Inflammatory macrophage treated with lipopolysaccharide for 1 hour (primary cell): ENCODE measurements at regions not wholly inside any gene's neighbourhood (a gene's known extent, or its start where the extent isn't known, plus 50 kb on each side); places are given as distances from the start of the nearest gene placed in this dataset.

Source experiments
- DNase-seq, 2 donors: peaks; one replicate each; pipeline ENCODE4 v3.0.0-alpha.2; 2020 to 2022

DNA sequence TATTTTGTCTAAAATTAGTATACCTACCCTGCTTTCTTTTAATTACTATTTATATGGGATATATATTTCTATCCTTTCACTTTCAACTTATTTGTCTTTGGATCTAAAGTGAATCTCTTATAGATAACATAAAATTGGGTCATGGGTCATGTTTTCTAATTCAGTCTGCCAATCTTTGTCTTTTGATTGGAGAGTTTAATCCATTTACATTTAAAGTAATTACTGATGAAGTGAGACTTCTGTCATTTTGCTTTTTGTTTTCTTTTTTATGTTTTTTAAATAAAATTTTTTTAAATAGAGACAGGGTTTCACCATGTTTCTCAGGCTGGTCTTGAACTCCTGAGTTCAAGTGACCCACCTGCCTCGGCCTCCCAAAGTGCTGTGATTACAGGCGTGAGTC is 50.5 kb upstream of the PRDM1 start:
- DNase-seq: no peak

DNA sequence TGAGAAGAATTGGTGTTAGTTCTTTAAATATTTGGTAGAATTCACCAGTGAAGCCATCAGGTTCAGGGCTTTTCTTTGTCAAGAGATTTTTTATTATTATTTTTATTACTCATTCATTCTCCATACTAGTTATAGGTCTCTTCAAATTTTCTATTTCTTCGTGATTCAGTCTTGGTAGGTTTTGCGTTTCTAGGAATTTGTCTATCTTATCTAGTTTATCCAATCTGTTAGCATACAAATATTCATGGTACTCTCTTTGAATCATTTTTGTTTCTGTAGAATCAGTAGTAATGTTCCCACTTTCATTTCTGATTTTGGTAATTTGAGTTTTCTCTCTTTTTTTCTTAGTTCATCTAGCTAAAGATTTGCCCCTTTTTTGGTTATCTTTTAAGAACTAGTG is 52.3 kb upstream of the PRDM1 start:
- no peak for DNase-seq

DNA sequence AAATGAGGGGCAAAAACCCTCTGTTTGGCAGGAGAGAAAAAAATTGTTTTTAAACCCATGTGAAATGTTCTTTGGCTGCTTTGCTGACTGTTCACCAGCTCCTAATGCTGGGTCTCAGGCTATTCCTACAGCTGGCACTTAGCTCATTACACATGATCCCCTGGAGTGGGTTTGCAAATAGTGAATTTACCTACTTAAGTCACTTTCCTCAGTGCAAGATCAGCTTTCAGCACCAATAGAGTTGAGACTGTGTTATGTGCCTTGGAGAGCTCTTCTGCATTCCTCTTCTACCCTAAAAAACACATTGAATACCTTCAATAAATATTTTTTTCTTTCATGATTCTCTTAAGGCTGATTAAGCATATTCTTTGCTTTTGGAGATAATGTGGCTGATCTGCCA is 58.4 kb upstream of the PRDM1 start:
- DNase-seq: no peak

DNA sequence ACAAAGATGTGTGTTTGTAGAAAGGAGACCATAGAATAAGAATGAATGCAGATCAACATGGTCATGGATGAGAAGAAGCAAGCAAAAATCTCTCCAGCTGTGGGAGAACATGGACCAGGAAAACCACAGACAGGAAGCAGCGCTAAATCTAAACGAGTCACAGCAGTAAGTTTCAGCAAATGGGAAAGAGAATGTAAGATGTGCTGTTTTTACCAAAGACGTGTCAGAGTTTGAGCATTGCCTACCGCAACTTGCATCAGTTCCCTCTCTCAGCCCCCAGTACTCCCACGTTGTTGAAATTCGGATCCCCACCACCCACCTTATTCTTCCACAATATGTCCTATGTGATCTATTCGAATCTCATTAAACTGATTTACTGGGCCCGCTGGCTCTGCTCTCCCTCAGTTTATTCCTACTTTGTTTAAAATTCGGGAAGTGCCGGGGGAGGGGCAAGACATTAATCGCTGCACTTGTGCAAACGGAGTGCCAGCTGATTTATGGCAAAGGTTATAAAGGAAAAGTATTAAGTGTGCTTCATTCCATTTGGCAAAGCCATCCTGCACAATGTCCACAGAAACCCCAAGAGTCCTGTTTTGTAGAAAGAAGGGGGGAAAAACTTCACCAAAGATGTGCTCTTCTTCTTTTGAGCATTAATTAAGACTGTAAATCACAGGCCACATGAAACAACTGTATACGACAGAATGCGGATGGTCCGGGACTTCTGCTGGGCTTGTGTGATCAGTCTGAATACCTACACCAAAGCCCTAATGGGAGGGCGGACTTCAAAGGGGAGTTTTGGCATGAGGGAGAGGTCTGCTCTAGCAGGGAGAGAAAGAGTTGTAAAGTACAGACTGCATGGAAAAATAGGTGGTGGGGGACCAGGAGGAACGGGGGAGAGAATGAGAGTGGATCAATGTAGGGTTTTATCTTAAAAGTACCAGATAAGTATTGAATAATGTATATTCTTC is 59.1 kb upstream of the PRDM1 start:
- DNase-seq: peak; percentile 27 to 76

DNA sequence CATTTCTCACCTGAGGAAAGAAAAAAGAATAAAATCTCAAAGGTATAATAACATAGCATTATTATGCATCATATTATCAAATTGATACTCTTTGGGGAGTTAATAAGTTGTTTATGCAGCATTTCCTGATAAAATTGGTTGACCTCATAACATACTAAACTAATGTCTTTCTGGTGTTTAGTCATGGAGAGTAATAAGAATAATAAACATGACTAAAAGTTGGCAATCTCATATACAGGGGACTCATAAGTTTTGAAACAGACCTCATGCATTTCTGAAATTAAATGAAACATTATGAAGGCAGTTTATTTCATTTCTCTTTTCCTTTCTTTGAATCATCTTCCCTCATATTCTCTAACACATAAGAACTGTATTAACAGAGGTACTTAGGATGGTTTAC is 60.5 kb upstream of the PRDM1 start:
- DNase-seq: no peak

DNA sequence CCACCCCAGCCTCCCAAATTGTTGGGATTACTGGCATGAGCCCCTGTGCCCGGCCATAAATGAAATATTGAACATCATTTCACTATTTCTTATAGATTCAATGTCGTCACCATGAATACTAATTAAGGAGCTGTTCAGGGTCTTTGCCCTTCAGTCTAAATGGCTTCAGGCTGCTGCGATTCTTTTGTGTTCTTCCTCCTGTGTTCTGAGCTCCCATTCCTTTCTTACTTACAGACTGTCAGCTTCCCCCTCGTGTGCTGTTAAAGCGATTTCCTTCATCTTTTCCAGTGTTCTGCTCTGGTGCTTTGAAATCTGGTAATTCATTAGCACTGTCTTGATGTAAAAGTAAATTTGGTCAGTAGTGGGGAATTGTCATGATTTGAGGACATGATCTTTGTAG is 63.3 kb upstream of the PRDM1 start:
- no peak for DNase-seq

DNA sequence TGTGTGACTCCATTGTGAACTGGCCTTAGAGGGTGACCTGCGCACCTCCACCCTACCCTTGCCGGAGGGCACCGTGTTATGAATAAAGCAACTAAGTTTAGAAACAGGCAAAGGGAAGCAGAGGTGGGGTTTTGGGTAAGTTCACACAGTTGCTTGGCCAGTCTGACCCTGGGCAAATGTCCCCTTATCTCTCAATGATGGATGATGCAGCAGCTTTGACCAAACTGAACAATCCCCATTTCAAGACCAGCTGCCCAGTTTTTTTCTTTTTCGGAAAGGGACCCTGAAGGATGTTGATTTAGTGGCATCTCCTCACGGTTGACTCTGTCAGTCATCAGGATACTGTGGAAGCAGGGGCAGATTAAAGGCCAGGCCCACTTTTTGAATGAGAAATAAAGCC is 68.7 kb upstream of the PRDM1 start:
- DNase-seq: no peak

DNA sequence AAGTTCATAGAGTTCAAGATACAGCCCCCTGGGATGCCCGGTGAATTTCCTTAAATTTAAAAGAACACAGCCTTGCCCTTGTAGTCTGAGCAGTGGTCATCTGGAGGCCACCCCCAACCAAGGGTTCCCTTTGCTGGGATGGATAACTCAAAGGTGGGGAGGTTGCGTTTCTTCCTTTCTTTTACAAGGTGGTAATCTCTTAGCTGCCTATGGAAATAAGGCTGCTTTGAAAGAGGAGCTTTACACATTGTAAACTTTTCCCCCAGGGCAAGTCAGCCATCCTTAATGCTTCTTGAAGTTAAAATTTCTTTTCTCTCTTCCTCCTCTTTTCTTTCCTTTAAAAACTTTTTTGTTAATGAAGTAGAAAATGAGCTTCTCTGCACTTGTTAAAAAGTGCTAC is 71.2 kb upstream of the PRDM1 start:
- no peak for DNase-seq

DNA sequence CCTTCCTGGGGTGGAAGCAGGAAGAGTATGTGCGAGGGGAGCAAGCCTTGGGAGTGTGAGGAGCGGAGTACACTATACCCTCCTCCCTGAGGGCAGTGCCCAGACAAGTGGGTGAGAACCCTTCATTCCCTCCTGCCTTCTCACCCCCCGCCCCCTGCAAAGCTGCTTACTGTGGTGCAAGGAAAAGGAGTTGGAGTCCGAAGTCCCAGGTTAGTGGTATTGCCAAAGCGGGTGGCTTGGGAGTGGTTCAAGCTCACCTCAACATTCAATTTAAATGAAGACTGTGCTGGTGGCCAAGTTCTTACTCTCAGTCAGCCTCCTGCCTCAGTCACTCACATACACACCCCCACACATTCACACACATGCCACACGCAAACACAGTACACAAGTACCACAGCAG is 74.7 kb upstream of the PRDM1 start:
- DNase-seq: no peak

DNA sequence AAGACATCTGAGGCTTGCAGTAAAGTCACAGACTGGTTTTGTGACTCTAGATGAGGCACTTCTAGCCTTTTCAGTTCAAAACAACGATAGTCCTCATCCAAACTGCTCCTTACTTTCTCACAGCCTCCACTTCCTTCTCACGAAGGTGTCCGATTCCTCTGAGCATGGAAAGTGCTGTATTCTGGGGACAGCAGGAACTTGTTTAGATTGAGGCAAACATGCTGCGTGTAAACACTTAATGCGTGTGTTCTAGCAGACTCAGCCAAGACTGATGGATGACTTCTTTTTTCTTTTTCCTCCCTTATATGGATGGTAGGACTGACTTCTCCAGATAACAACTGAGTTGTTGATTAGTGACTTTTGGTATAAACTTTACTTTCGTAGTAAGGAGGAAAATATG is 80.2 kb upstream of the PRDM1 start:
- DNase-seq: no peak

DNA sequence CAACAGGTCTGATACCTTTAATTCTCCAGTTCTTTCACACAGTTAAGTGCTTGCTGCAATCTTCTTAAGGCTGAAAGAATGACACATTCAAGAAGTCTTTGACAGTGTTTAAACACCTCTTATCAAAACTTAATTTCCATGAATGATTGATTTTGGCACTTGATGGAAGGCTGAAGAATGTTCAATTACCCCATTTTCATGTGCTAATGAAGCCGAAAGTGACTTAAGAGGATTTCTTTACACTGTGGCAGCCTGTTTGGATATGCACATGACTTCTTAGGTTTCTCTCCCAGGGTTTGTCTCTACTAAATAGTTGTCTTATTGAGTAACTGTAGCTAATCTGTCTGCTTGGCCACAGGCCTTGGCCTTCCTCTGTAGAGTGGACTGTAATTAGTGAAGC is 81.1 kb upstream of the PRDM1 start:
- no peak for DNase-seq

DNA sequence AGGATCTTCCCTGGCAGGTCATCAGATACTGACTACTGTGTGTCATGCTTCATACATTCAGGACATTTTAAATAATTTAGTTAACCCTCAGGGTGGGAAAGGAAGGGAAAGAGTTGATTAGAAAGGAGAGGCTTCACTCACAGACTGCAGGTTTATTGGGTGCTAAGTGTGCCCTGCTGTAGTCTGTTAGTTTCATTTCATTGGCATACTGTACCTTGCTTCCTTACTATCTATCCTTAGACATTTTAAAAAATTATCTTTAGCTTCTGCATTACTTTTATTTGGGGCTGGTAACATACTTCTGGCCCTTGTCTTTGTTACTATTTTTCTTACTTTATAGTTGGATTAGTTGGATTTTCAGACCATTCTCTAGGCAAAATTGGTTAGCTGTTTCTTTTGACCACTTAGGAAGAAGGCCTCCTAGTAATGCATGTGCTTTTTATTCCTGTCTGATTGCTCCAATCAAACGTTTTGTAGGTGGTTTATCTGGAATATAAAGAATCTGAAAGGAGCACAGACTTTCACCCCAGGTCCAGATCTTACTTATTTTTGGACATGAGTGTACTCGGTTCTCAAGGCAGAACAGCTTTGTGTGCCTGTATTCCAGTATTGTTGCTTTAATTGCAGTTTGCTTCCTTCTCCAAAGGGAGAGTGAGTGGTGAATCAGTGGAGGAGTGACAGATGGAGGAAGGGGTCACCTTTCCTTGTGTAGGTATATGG is 82.7 kb upstream of the PRDM1 start:
- DNase-seq: no peak

DNA sequence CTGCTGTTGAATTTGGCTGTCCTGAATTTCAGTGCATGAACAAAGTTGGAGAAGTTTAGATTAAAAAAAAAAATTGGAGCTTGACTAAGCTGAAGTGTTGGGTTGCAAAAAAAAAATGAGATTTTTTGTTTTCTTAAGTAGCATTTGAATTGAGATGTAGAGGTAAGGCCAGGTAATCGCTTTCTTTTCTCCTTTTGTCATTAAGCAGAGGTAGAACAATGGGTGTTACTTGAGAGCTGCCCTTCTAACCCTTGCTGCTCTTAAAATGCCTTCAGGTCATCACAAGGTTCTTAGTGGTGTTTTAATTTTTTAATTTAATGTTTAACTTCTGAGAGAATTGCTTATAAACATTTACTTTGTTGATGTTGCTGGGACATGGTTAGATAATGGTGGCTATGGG is 84.1 kb upstream of the PRDM1 start:
- no peak for DNase-seq

DNA sequence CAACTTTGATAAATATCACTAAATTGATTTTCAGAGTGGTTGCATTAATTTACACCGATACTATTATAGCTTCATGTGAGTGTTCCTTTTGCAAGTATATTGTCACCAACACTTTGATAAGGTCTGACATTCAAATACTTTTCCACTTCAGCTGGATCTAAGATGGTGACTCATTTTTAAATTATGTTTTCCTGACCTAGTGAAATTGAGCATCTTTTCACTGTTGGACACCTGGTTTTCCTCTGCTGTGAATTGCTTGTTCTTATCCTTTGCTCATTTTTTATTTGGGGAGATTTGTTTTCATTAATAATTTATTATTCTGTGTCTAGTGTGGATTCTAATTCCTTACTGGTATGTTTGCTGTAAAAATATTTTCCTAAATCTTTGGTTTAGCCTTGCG is 85.2 kb upstream of the PRDM1 start:
- DNase-seq: no peak

DNA sequence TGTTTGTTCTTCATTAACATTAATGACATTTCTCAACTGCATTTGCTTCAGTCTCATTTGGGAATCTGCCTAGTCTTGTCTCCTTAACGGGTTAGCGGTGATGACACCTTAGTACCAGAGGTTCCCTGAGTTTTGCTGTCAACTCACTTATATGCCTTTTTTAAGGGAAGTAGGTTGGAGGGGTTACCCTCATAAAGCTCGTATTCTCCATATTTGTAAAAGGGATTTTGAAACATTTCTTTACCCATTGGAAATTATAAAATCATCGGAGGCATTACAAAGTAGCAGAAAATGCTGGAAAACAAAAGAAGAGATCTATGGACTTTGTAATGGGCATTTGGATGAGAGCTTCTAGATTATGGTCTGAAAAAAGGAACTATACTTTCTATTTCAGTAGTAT is 88.7 kb upstream of the PRDM1 start:
- DNase-seq: no peak

DNA sequence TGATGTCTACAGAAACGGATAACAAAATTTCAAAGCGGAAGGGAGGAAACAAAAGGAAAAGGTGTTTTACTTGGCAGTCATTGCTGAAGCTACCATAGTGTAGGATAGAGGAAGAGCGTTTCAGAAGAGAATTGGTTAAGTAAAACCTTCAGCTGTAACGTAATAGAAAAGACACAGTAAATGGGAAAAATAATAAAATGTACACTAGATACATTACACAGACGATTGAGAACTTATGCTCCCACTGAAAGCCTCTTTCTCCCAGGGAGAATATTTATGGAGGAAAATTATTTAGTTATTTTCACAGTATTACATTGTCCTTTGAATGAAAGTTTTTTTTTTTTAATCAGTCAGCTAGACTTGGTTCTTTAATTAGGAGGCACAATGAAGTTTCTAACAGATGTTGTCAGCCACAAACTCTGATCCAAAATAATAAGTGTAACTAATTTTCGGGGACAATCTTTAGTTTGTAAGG is 90.7 kb upstream of the PRDM1 start:
- DNase-seq: peak in 1 of 2 donors; percentile 32

DNA sequence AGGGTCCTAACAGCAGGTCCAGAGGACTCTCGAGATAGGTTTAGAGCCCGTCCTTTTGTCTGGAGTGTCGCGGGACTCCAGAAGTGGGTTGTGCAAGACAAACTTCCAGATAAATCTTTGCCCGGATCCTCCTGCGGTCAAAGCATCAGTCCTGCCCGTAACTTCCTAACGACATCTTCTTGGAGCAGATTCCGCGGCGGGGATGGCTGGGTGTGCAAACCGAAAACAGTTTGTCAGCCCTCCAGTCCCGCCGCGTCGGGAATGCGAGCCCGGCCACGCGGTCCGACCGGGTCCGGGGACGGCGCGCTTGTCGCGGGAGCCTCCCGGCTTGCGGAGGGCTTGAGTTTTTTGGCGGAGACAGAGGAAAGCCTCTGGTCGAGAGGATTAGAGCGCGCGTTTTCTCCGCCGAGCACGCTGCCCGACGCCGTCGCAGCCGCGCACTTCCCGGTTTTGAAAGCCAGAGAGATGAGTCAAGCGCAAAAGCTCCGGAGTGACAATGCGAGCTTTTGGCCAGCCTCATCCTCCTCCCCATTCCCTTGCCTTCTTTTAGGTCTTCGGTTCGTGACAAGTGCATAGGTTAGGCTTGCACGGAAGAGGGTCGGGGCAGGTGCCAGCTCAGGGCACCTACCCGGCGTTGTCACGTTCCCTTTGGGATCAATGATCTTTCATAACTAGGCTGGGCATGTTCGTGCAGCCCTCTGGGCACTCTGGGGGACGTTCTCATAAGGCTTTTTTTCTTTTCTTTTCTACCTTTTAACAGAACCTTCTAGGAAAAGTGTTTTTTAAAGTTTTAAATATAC is 91.3 kb upstream of the PRDM1 start:
- DNase-seq: peak; percentile 63 to 74

DNA sequence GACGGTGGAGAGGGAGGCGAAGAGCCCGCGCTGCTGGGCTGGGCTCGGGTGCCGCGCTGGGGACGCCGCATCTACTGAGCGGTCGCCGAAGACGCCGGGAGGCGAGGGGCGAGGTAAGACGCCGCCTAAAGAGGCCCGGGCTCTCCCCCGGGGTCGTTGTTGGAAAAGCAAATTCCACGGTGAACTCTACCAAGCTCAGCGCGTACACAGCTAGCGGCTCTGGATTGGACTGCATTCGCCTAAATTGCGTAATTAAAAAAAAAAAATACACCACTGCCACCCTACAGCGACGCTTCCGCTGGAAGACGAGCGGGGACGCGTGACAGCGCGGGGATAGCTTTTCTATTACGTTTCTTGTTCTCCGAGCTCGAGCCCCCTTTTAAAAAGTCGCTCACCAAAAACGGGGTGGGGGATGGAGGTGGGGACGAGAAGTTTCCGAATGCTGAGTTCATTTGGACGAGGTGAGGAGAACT is 92.0 kb upstream of the PRDM1 start:
- peak; percentile 55 to 67 for DNase-seq

DNA sequence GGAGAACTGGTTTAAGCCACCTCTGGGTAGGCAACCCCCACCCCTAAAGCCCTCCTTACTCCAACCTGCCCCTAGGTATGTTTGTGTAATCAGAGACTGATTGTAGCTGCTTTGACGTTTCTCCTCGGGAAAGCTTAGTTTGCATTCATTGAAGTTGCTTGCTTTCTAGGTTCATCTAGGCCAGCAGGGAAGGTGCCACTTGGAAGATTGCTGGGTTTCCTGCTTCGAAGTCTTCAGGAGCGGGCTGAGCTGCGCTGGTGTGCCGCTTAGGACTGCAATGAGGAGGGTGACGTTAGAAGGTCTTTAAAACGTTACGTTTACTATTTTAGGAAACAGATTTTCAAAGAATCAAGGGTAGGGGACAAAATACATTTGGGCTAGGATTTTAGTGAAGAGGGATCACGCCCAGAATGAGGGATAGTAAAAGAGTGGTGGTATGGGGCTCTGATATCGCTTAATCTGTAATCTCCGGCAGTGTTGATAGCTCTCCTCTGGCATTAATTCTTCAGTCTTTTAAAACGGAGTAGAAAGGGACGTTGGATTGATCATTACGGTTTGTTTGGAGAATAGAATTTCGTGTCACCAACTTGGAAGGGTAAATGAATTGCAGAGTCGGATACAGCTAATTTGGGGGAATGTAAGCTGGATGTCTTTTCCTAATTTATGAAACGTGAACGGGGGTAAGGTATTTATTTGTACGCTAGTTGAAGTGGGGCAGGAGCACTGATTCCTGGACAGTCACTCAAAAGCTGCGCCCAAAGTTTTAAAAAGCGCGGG is 92.6 kb upstream of the PRDM1 start:
- no peak for DNase-seq

DNA sequence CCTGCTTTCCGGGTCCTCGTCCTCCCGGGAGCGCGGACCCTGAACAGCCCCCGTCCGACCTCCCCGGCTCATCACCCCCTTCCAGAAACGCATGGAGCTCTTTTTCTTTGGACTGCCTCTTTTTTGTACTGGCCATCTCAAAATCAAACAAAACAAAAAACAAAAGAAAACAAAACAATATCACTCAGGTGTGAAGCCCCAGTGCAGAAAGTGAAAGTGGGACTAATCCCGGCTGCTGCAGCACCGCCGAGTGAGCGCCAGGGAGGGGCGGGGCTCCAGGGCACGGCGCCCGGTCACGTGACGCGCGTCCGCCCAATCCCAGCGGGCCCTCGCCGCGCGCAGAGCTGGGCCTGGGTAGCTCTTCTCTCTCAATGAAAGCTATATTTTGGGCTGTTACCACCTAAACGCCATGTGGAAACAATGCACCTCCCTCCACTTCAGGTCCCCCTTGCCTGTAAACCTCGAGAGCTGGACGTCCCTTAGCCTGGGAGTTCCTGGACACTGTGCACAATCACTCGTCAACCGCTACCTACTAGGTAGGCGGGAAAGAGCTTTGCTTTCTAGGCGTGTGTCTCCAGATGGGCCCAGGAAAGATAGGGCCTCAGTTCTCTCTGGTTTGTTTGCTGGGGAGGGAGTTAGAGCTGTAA is 93.7 kb upstream of the PRDM1 start:
- peak; percentile 70 to 86 for DNase-seq

DNA sequence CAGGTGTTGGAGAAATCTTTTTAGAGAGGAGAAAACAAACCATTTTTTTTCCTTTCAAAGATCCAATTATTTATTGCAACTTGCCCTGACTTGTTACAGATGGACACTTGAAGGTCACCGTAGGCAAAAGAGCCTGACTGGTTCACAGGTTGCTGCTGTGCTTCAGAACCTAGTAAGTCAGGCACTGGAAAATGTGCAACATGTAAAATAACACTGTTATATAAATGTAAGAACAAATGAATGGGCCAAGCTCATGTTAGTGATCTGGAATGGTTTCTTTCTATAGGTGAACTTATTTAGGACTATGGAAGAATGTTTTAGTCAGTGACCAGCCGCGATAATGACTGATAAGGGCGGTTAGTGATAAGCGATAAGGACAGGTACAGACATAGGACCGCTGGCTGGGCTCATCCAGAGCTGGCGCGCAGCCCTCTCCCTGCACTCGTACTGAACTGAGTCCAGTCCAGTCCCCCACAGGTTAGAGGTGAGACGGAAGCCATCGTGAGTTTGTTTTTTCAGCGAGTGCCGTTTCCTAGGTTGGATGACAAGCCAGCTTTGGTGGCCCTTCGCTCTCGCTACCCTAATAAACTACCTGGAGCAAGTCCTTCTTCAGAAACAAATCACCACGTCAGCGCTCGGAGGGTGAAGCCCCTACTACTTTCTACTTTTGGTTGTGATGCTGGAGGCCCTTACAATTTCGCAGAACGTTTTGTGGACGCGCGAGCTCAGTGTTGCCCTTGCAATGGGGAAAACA is 94.4 kb upstream of the PRDM1 start:
- no peak for DNase-seq
